ENCODE measurements at regions not wholly inside any gene's neighbourhood (a gene's known extent, or its start where the extent isn't known, plus 50 kb on each side); places are given as distances from the start of the nearest gene placed in this dataset.
"Not testable (repeated sequence)": the region's sequence is repeated elsewhere in the genome, so short reads cannot be mapped to it uniquely, and the experiment has no call there.

DNA sequence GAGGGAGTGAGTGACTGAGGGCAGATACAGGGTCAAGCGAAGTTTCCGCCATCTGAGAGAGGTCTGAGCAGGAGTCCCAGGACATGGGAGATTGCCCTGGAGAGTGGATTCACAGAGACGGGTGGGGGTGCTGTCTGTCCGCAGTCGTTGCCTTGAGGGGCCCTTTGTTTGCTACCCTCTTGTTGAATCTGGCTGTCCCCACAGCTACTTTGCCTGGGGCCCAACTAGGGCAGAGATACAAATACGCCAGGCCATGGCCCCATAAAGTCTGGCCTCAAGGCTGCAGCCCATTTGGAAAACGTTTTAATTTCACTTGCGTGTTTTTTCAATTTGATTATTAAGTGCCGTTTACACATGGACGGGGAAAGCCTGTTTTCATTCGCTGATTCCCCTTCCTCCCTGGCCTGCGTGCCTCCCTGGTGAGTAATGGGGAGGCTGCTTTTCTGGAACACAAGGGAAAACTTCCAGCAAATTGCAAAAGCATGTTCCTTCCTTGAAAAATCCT, 134.4 kb downstream of the SMIM20 start:
- no peak for DNase-seq

DNA sequence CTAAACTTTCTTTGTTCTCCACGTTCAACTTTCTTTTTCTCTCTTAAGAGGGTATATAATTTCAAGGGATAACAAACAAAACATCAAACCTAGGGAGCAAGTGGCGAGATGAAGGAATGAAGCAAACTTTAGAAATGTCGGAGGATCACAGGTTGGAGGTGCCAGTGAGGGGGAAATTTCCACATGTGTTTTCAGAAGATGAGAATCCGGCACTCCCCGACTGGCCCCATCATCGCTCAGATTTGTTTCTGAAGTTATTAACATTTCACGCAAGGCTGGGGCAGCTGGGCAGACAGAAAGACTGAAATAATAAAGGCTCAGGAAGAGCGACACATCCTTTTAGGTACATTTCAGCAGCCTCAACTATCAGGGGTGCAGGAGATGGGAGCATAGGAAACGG, 134.9 kb downstream of the SMIM20 start:
- no peak for DNase-seq

DNA sequence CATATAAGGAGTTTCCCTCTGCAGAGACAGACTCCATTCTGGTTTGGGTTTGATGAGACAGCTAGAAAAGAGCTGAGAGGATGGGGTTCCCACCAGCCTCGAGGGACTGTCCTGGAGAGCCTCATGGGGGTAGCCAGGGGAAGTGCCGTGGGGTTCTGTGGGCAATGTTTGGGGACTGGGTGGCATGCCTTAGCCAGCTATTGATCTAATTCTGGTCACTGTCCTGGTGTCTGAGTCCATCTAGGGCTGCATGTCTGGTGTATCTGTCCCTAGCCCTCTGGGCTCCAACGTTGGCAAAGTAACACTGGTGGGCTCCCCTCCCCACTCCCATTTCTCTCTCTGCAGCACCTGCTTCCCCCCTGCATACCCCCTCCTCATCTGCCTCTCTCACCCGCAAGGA, 135.4 kb downstream of the SMIM20 start:
- DNase-seq, result no peak

DNA sequence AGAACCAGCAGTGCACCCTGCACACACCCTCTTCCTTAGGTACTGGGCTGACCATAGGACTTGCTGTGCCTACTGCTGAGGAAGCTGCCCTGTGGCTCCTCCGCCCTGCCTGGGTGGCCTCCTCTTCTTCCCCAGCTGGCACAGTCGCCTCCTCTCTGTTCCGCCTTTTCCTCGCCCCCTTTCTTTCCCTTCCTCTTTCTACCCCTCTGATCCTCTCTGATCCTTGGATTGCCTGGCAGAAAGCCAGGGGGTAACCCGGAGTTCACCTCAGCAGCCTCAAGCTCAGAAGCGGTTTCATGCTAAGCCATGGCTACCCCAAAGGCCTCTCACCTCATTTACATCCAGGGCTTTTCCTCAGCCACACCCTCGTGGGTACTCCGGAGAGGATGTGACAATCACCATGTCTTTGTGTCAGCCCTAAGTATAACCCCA, 136.2 kb downstream of the SMIM20 start:
- no peak for DNase-seq

DNA sequence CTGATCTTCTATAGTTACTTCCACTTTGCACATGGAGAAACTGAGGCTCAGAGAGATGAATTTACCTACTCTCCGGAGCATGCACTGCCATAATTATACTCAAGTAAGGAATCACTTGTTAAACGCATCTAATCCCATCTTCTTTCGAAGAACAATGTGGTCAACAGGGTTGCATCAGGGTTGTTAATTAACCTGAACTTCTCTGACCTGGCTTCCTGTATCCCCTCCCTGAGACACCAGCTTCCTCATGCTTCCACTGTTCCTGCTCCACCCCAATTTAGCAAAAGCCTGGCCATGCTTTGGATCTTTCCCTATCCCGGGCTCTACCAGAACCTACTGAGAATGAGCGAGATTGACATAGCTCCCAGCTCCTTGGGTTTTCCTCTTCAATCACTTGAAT, 136.7 kb downstream of the SMIM20 start:
- DNase-seq, result no peak

DNA sequence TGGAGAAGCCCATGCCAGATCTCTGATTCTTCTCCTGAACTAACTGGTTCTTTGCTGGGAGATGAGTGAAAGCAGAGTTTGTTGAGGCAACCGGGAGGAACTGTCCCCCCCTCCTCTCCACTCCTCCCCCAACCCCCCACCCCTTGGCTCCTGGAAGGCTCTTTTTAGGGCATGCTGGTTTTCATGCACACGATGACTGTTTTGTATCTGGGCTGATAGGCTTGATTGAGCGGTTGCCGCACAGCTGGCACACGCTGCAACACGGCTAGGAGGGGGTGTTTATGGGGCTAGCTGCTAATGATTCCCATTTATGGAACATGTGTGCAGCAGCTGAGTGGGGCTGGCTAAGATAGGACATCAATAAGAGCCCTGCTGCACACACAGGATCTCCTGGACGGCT, 137.2 kb downstream of the SMIM20 start:
- no peak for DNase-seq

DNA sequence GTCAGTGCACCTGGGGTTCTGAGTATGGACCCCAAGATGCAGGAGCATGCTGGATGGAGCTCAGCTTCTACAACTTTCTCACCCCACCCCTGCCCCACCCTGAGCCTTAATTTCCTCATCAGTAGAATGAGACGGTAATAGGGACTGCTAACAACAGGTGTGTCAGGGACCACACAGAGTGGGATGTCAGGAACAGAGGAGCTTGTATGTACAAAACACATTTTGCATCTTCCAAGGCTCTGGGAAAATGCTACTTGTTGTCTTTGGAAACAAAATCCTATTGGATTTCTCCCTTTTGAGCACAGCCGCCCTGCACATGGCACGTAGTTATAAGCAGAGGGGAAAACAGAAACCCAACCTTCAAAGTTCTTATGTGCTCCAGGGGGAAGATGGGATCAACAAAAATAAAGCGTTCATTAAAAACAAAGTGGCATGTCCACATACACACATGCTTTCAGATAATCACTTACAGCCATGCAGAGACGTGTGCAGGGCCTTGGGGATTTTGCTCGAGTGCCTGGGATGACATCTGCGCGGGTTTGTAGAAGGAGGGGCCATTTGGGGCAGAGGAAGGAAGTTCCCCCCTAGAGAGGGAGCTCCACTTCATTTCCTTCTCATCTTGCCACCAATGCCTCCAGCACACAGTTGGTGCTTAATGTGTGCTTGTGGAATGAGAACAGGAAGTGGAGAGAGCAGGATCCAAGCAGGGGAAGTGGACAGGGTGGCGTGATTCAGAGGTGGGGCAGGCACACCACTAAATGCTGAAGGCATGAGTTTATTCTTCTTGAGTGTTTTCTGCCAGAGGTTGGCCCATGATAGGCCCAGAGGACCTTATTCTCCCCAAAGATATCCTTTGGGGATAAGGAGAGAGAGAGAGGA, 138.9 kb downstream of the SMIM20 start:
- DNase-seq, result no peak

DNA sequence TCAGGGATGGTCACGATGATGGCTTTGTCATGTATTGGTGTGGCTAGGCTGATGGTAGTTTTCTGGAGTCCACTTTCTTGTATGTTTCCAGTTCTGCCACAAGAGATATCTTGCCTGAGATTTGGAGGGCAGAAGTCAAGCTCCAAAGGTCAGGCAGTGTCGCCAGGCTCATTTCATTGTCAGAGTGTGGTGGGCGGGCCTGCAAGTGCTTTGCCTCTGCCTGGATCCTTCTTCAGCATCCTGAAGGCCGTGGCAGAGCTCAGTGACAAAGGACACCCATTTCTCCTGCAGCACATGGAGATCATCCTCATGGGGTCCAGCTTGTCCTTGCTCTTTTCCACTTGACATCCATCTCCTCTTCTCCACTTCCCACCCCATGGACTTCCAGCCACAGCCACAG, 139.7 kb downstream of the SMIM20 start:
- DNase-seq, result no peak

DNA sequence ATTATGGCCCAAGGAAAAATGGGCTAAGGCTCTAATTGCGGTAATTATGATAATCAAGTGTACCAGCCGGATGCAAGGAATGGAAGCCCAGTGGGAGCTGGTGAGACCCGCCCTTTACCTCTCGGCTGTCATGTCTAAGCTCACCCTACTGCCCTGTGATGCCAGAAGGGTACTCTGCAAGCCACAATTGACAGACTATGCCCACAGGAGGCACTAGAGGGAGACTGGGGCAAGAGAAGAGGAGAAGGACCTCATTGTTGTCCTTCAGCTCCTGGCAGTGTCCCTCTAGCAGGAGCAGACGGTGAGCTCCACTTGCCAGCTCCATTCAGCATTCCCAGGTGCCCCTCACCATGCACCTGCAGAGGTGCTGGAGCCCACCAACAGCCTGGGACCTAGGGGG, 141.8 kb downstream of the SMIM20 start:
- no peak for DNase-seq

DNA sequence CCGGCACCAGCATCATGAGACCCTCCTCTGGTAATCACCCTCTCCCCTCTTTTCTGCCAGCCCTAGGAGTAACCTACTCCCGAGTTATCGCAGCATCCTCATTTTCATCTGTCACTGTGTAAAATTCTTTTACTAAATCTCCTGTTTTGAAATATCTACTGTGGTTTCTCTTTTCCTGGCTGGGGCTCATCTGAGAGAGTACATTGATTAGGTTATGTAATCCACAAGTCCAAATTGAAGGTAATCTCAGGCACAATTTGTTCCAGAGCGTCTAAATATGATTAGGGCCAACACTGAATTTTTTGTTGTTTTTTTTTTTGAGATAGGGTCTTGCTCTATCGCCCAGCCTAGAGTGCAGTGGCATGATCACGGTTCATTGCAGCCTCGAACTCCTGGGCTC, 142.4 kb downstream of the SMIM20 start:
- no peak for DNase-seq

DNA sequence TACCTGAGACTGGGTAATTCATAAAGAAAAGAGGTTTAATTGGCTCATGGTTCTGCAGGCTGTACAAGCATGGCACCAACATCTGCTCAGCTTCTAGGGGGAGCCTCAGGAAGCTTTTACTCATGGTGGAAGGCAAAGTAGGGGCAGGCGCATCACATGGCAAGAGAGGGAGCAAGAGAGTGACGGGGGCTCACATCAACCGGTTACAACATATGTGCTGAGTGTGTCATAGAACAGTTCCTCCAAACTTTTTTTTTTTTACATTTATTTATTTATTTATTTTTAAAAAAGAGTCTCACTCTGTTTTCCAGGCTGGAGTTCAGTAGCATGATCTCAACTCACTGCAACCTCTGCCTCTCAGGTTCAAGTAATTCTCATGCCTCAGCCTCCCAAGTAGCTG, 143.8 kb downstream of the SMIM20 start:
- not testable (repeated sequence) for DNase-seq

DNA sequence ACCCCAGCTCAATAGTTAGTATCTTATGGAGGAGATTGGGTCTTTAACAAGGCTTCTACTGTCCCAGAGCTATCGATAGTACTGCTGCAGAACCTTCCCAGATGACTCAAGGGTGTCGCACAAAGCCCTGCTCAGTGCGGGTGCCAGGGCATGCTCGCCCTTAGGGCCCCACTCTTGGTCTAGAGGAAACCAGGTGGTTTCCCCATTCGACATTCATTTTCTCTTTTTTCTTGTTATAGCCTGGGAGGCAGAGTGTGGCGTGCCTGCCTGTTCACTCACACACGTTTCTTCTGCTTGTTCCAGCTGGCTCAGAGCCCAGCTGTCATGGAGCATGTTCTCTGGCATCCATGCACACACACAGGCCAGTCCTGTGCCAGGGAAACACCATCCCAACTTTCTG, 144.5 kb downstream of the SMIM20 start:
- no peak for DNase-seq

DNA sequence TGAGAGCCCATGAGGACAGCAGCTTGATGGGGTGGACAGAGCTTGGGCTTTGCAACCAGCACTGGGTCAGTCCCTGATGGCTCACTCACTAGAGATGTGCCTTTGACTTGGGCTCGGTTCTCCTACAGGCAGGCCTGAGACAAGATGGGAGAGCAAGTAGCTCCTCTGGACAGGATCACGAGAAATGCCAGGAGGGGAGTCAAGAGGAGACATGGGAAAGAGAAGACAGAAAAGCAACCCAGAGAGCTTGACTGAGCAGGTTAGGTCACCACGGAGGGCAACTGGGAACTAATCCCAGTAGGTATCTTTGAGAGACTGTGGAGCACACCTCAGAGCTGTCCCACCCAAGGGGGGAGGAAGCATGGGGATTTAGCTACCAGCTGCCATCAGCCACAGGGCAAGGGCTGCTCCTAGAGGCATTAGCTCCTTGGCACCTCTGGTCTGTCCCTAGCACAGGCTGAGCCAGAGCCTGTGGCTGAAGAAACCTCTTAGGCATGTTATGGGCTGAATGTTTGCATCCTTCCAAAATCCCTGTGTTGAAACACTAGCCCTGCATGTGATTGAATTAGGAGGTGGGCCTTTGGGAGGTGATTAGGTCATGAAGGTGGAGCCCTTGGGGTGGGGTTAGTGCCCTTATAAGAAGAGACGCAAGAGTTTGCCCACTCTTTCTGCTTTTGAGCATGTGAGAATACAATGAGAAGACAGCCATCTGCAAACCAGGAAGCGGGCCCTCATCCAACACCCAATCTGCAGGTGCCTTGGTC, 145.6 kb downstream of the SMIM20 start:
- DNase-seq, result no peak

DNA sequence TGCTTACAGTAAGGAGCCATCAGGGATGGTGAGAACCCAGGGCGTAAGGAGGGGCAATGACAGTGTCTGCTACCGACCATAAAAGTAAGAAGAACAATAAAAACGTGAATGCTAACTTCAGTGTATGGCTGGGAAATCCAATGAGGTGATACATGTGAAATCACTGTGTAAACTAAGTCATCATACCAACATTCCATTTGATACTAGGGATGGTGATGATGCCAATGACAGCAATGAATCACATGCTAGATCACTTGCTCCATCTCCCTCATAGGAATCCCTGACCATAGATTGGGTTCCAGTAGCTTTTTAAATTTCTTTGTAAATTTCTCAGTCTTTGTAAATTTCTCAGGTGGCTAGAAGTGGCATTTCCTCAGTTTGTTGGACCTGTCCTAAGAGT, 146.3 kb downstream of the SMIM20 start:
- DNase-seq, result no peak

DNA sequence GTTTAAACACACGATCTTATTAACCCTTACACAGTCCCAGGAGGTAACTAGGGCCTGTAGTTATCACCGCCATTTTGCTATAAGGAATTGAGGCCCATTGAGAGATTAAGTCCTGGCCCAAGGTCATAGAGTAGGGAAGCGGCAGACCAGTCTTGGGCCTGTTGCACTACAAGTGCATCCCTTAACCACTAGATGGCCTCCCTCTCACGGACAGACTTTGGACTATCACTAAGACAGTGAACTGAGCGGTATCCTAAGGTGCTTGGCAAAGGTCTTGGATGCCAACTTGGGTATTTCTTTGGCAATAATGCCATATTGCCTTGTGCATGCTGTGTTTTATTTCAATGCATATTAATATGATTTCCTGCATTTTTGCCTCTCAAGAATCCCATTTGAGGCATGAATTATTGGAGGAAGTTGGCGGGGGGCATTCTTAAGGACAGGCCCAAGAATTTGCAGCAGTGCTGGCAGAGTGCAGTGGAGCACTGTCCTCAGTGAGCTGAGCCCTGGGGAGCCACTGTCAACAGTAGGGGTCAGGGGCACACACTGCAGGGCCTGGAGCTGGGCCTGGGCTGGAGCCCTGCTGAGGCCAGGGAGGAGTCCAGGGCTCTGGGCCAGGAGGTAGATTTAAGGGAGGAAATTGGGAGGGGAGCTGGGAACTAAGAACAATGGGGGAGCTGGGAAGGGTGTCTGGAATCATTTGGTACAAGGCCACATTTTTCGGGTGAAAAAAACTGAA, 147.4 kb downstream of the SMIM20 start:
- peak in 1 of 2 experiments; percentile 6 for DNase-seq

DNA sequence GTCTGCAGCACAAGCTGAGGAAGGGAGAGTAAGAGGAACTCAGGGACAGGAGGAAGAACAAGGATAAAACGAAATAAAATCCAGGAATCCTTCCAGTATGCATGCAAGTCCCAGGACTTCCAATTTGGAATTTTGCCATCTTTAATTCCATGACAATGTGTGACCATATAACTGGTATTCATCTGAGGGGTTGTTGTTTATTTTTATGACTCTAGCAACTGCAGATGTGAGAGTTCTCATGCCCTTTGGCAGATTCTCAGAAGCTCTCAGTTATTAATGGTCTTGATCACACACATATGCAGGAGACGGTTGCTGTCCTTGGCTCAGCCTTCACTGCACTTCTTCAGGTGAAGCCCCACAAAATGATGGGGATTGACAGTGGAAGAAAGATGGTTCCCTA, 148.2 kb downstream of the SMIM20 start:
- no peak for DNase-seq

DNA sequence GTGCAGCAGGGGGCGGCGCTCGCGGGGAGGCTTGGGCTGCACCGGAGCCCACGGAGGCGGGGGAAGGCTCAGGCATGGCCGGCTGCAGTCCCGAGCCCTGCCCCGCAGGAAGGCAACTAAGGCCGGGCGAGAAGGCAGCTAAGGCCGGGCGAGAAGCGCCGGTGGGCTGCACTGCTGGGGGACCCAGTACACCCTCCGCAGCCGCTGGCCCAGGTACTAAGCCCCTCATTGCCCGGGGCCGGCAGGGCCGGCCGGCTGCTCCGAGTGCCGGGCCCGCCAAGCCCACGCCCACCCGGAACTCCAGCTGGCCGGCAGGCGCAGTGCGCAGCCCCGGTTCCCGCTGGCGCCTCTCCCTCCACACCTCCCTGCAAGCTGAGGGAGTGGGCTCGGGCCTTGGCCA, 150.0 kb downstream of the SMIM20 start:
- DNase-seq, result not testable (repeated sequence)

DNA sequence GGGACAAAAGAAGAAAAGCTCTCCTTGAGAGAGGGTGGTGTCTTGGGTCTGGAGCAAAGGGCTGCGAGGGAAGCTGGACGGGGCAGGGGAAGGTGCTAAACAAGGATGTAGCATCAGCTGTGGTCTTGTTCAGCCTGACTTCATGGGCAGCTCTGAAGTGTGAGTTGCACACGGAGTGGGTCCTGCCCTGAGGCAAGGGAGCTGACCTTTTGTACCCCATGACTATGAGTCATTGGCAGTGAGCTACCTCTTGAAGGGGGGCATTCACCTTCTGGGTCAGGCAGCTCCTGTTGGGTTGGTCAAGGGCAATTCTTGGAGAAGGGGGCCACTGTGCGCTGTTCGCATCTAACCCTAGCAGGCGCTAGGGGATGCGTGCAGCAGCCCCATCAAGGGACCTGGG, 151.8 kb downstream of the SMIM20 start:
- no peak for DNase-seq

DNA sequence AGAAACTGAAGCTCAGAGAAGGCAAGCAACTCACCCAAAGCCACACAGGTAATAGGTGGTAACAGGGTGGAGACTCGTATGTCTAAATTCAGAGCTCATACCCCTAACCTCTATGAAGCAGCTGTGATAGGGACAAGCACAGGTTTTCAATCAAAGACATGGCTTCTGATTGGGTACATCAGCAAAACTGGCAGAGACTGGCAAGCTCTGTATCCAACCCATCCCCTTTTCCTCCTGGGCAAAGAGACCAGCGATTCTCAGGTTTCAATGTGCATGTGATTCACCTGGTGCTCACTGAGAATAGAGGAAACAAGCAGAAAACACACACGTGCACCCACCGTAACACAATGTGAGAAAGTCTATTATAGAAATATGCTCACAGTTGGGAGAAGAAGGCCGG, 153.0 kb downstream of the SMIM20 start:
- DNase-seq, result no peak

DNA sequence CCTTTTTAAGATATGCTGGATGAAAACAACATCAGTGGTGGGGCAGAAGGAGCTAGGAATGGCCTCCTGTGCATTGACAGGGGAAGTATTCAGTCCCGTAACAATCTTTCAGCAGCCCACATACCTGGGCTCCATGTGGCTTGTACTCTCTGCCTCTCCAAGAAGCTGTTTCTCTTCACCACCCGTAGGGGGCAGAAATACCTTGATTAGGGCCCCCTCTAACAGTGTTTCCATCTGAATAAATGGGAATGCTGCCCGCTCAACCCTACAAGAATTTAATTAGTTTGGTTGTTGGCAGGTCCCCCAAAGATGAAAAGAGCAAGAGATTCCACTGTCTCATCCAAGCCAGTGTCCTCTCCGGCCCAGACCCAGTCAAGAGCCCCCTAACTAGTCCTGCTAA, 155.2 kb downstream of the SMIM20 start:
- peak in 1 of 2 experiments; percentile 12 for DNase-seq

DNA sequence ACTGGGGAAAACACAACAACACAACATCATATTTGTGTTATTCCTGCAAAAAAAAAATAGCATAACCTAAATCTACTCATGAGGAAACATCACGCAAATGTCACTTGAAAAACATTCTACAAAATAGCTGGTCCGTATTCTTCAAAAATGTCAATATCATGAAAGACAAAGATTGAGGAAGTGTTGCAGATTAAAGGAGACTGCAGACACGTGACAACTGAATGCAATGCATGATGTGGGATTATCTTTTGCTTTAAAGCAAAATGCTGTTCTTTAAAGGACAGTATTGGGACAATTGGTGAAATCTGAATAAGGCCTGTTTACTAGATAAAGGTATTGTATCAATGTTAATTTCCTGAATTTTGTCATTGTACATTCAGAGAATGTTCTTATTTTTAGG, 157.7 kb downstream of the SMIM20 start:
- DNase-seq, result no peak

DNA sequence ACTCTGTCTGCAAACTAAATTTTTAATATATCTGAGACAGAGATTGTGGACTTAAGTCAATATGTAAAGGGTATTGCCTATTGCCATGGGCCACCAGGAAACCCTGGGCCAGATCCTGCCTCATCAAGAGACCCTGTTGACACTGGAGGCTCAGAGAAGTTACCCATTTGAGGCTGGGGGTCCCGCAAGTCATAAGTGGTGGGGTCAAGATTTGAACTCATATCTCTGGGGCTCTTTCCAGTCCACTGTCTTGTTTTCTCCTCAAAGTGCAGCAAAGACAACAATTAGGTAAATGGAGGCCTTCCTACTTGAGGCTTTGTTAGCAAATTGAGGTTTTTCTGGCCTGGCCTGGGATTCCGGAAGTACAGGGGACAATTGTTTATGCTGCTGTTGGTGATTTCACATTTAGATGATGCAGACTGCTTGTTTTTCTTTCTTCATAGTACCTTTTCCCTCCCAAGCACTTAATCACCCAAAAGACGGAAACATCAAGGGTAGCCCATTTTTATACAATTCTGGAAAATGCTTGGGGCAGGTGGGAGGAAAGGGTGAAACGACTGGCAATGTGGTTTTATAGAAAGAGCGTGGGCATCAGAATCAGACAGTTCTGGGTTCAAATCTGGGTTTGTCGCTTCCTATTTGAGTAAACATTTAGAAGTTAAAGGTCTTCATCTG, 160.0 kb downstream of the SMIM20 start:
- no peak for DNase-seq
